ENCODE measurements at regions not wholly inside any gene's neighbourhood (a gene's known extent, or its start where the extent isn't known, plus 50 kb on each side); places are given as distances from the start of the nearest gene placed in this dataset.
"Not testable (repeated sequence)": the region's sequence is repeated elsewhere in the genome, so short reads cannot be mapped to it uniquely, and the experiment has no call there.

DNA sequence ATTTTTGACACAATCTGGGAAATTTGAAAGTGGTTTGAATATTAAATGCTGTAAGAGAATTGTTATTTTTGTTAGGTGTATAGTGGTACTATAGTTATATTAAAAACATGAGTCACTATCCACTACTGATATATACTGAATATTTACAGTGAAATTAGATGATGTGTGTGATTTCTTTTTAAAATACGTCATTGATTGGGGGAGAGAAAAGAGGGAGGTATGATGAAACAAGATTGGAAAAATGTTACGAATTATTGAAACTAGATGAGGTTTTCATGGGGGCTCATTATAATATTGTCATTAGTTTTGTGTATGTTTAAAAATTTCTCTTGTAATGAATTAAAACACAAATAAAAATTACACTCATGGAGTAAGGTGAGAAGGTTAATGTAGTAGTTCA, 571.4 kb downstream of the HTR7 start:
- TF ChIP-seq, protein P1, sequence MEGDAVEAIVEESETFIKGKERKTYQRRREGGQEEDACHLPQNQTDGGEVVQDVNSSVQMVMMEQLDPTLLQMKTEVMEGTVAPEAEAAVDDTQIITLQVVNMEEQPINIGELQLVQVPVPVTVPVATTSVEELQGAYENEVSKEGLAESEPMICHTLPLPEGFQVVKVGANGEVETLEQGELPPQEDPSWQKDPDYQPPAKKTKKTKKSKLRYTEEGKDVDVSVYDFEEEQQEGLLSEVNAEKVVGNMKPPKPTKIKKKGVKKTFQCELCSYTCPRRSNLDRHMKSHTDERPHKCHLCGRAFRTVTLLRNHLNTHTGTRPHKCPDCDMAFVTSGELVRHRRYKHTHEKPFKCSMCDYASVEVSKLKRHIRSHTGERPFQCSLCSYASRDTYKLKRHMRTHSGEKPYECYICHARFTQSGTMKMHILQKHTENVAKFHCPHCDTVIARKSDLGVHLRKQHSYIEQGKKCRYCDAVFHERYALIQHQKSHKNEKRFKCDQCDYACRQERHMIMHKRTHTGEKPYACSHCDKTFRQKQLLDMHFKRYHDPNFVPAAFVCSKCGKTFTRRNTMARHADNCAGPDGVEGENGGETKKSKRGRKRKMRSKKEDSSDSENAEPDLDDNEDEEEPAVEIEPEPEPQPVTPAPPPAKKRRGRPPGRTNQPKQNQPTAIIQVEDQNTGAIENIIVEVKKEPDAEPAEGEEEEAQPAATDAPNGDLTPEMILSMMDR (IDR thresholded peaks at IDR 0.05; ENCODE audit: unreplicated experiment), result no peak

DNA sequence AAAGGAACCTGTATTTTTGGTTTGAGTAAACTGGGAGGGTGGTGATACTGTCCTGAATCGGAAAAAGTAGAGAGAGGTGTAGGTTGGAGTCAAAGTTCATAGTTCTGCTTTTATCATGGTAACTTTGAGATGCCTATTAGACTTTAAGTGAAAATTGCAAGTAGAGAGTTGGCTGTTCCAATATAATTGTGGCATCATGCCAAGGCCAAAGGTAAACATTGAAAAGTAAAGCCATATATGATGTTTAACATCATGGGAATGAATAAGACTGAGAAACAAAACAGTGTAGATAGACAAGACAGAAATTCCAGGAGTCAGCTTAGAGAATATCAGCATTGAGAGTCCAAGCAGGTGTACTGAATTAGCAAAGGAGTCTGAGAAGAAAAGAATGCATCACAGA, 570.9 kb downstream of the HTR7 start:
- no peaks in the 10 kb centered on the region for H3K36me3 Mint-ChIP-seq (ENCODE audit: low read depth, unreplicated experiment)
- no peak overlapping the region for H3K27ac Mint-ChIP-seq (ENCODE audit: unreplicated experiment)
- DNase-seq (ENCODE audit: low spot score), result no peak
- no peaks in the 10 kb centered on the region for H3K27me3 Mint-ChIP-seq (ENCODE audit: unreplicated experiment)
- TF ChIP-seq, protein P1 (IDR thresholded peaks at IDR 0.05; ENCODE audit: unreplicated experiment), result no peak
- no peak overlapping the region for H3K4me3 Mint-ChIP-seq (ENCODE audit: unreplicated experiment)
- H3K4me1 Mint-ChIP-seq (ENCODE audit: unreplicated experiment), result peaks cover 6% of the 10 kb centered on the region
- no peaks in the 10 kb centered on the region for H3K9me3 Mint-ChIP-seq (ENCODE audit: unreplicated experiment)

More for the DNA sequence above, 571.4 kb downstream of the HTR7 start:
- peaks cover 6% of the 10 kb centered on the region for H3K4me1 Mint-ChIP-seq (ENCODE audit: unreplicated experiment)
- no peaks in the 10 kb centered on the region for H3K9me3 Mint-ChIP-seq (ENCODE audit: unreplicated experiment)
- no peak overlapping the region for H3K27ac Mint-ChIP-seq (ENCODE audit: unreplicated experiment)
- no peak overlapping the region for H3K4me3 Mint-ChIP-seq (ENCODE audit: unreplicated experiment)
- no peaks in the 10 kb centered on the region for H3K27me3 Mint-ChIP-seq (ENCODE audit: unreplicated experiment)
- no peak for DNase-seq (ENCODE audit: low spot score)
- H3K36me3 Mint-ChIP-seq (ENCODE audit: low read depth, unreplicated experiment), result no peaks in the 10 kb centered on the region

DNA sequence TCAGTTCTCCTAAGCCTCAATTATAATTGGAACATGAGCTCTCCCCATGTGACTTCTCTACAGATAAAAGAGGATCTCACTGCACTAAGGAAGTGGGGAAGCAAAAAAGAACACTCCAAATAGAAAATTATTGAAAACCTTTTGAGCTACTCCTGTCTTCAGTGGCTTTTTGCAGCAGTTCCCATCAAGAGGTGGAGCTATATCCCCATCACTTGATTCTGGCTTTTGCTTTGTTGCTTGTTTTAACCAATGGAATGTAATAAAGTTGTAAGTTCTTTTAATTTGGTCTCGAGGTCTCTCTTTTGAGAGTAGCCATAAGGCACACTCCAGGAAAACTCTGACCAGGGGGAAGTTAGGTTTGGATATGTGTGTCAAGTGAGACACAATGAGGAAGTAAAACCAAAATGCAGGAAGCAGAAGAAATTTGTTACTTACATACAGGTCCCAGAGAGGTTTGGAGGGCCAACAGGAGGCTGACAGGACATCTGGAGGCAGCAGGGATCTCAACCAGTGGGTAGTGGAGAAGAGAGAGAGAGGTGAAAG, 569.4 kb downstream of the HTR7 start:
- H3K4me1 Mint-ChIP-seq (ENCODE audit: unreplicated experiment), result peaks cover 6% of the 10 kb centered on the region
- no peaks in the 10 kb centered on the region for H3K9me3 Mint-ChIP-seq (ENCODE audit: unreplicated experiment)
- DNase-seq (ENCODE audit: low spot score), result no peak
- TF ChIP-seq, protein P1 (IDR thresholded peaks at IDR 0.05; ENCODE audit: unreplicated experiment), result no peak
- H3K36me3 Mint-ChIP-seq (ENCODE audit: low read depth, unreplicated experiment), result no peaks in the 10 kb centered on the region
- no peak overlapping the region for H3K27ac Mint-ChIP-seq (ENCODE audit: unreplicated experiment)
- H3K27me3 Mint-ChIP-seq (ENCODE audit: unreplicated experiment), result no peaks in the 10 kb centered on the region
- H3K4me3 Mint-ChIP-seq (ENCODE audit: unreplicated experiment), result no peak overlapping the region

DNA sequence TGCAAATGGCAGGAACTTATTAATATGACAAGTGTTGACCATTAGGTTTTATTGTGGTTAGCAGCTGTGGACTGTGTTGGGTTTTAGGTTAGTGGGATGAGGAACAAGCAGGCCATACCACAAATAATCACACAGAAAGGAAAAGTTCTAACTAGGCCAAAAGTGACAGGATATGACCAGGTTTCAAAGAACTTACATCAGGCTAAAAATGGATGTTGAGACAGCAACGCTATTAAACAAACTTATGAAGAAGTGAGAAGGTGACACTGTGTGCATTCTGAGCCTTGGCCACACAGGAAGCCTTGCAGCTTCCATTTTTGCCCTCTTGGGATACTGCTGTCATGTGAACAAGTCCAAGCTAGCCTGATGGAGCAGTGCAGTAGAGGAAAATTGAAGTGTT, 568.8 kb downstream of the HTR7 start:
- no peak overlapping the region for H3K27ac Mint-ChIP-seq (ENCODE audit: unreplicated experiment)
- H3K27me3 Mint-ChIP-seq (ENCODE audit: unreplicated experiment), result no peaks in the 10 kb centered on the region
- TF ChIP-seq, protein P1 (IDR thresholded peaks at IDR 0.05; ENCODE audit: unreplicated experiment), result no peak
- no peaks in the 10 kb centered on the region for H3K9me3 Mint-ChIP-seq (ENCODE audit: unreplicated experiment)
- H3K36me3 Mint-ChIP-seq (ENCODE audit: low read depth, unreplicated experiment), result no peaks in the 10 kb centered on the region
- H3K4me3 Mint-ChIP-seq (ENCODE audit: unreplicated experiment), result no peak overlapping the region
- H3K4me1 Mint-ChIP-seq (ENCODE audit: unreplicated experiment), result peaks cover 6% of the 10 kb centered on the region
- DNase-seq (ENCODE audit: low spot score), result no peak

DNA sequence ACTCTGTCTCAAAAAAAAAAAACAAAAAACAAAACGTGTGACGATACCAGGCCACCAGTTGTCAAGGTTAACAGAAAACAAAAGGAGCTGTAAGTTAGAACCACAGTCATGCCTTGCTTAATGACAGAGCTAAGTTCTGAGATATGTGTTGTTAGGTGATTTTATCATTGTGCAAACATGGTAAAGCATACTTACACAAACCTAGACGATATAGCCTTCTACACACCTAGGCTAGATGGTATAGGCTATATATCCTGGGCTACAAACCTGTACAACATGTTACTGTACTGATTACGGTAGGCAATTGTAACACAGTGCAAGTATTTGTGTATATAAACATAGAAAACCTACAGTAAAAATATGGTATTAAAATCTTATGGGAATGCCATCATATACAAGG, 564.2 kb downstream of the HTR7 start:
- H3K4me1 Mint-ChIP-seq (ENCODE audit: unreplicated experiment), result peaks cover 3% of the 10 kb centered on the region
- no peak for DNase-seq (ENCODE audit: low spot score)
- no peak overlapping the region for H3K27ac Mint-ChIP-seq (ENCODE audit: unreplicated experiment)
- no peaks in the 10 kb centered on the region for H3K9me3 Mint-ChIP-seq (ENCODE audit: unreplicated experiment)
- no peaks in the 10 kb centered on the region for H3K36me3 Mint-ChIP-seq (ENCODE audit: low read depth, unreplicated experiment)
- TF ChIP-seq, protein P1 (IDR thresholded peaks at IDR 0.05; ENCODE audit: unreplicated experiment), result no peak
- no peak overlapping the region for H3K4me3 Mint-ChIP-seq (ENCODE audit: unreplicated experiment)
- peaks cover 7% of the 10 kb centered on the region for H3K27me3 Mint-ChIP-seq (ENCODE audit: unreplicated experiment)

DNA sequence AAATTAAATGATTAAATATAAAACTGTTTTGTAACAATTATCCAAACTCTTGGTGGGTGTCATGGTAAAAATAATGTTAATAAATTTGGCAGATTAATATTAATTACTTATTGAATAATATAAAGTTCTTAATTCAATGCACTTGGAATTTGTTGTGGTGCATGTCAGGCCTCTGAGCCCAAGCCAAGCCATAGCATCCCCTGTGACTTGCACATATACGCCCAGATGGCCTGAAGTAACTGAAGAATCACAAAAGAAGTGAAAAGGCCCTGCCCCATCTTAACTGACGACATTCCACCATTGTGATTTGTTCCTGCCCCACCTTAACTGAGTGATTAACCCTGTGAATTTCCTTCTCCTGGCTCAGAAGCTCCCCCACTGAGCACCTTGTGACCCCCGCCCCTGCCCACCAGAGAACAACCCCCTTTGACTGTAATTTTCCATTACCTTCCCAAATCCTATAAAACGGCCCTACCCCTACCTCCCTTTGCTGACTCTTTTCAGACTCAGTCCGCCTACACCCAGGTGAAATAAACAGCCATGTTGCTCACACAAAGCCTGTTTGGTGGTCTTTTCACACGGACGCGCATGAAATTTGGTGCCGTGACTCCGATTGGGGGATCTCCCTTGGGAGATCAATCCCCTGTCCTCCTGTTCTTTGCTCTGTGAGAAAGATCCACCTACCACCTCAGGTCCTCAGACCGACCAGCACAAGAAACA, 562.9 kb downstream of the HTR7 start:
- Mint-ChIP-seq H3K4me3 (ENCODE audit: unreplicated experiment) (peak overlapping the region; percentile 76), H3K27ac (ENCODE audit: unreplicated experiment) (peak overlapping the region; percentile 1)
- H3K27me3 Mint-ChIP-seq (ENCODE audit: unreplicated experiment); H3K36me3 Mint-ChIP-seq (ENCODE audit: low read depth, unreplicated experiment); H3K4me1 Mint-ChIP-seq (ENCODE audit: unreplicated experiment); H3K9me3 Mint-ChIP-seq (ENCODE audit: unreplicated experiment); DNase-seq (ENCODE audit: low spot score): not testable (repeated sequence)

DNA sequence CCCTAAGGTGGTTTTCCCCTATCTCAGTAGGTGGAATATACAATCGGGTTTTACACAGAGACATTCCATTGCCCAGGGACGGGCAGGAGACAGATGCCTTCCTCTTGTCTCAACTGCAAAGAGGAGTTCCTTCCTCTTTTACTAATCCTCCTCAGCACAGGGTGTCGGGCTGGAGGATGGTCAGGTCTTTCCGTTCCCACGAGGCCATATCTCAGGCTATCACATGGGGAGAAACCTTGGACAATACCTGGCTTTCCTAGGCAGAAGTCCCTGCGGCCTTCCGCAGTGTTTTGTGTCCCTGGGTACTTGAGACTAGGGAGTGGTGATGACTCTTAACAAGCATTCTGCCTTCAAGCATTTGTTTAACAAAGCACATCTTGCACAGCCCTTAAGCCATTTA, 555.8 kb downstream of the HTR7 start:
- H3K4me3 Mint-ChIP-seq (ENCODE audit: unreplicated experiment); H3K27ac Mint-ChIP-seq (ENCODE audit: unreplicated experiment); H3K9me3 Mint-ChIP-seq (ENCODE audit: unreplicated experiment); H3K36me3 Mint-ChIP-seq (ENCODE audit: low read depth, unreplicated experiment); DNase-seq (ENCODE audit: low spot score); H3K4me1 Mint-ChIP-seq (ENCODE audit: unreplicated experiment); H3K27me3 Mint-ChIP-seq (ENCODE audit: unreplicated experiment): not testable (repeated sequence)

Measured in endothelial cell (in vitro differentiated cells).